HEK293 (cell line): ENCODE measurements at regions not wholly inside any gene's neighbourhood (a gene's known extent, or its start where the extent isn't known, plus 50 kb on each side); places are given as distances from the start of the nearest gene placed in this dataset.

Source experiments
- CTCF ChIA-PET: fragments of 350-600 bp; formaldehyde crosslinking; extraction: SDS; loops from one replicate; lab custom pipeline; 2021; ENCODE audit warnings: antibody characterized with exemption; lab: Yijun Ruan, JAX
- POLR2A ChIA-PET: fragments of 300-600 bp; formaldehyde crosslinking; extraction: SDS; loops from one replicate; lab custom pipeline; 2020; ENCODE audit warnings: antibody characterized with exemption, inconsistent platforms; lab: Yijun Ruan, JAX
- H3K27ac ChIP-seq: fragments of 200-500 bp; sonication (Bioruptor generic); 2 replicates; pipeline ENCODE4 v1.5.1; 2014; ENCODE audit warnings: low read depth, low read length, control low read depth, inconsistent platforms; ENCODE audit errors: extremely low read depth
- H3K36me3 ChIP-seq, 2 experiments: fragments of 200-500 bp in 1 of 2; sonication (Bioruptor generic) in 1 of 2; 1 replicate in 1 of 2; 2 replicates in 1 of 2; pipeline ENCODE4 v1.5.1; 2014 to 2017; ENCODE audit warnings: inconsistent platforms in 2 of 2, low read length in 2 of 2; ENCODE audit not compliant: control insufficient read depth in 2 of 2, insufficient read depth in 1 of 2
- H3K4me1 ChIP-seq: fragments of 200-500 bp; sonication (Bioruptor generic); 2 replicates; pipeline ENCODE4 v1.5.1; 2014; ENCODE audit warnings: mild to moderate bottlenecking, low read length, inconsistent platforms; ENCODE audit not compliant: control insufficient read depth, insufficient read depth
- H3K4me3 ChIP-seq: 2 replicates; pipeline ENCODE4 v1.5.1; 2011; ENCODE audit warnings: low read depth, mild to moderate bottlenecking, control low read depth, low read length, moderate library complexity
- H3K9me3 ChIP-seq: fragments of 200-500 bp; sonication (Bioruptor generic); 2 replicates; pipeline ENCODE4 v1.5.1; 2014; ENCODE audit warnings: low read depth, low read length, inconsistent platforms; ENCODE audit not compliant: control insufficient read depth, insufficient read depth
- GFI1B ChIP-seq: fragments of 450-650 bp; formaldehyde crosslinking; IDR thresholded peaks from 2 replicates; pipeline ENCODE4 v1.5.1; 2016; ENCODE audit warnings: missing biosample characterization, missing genetic modification characterization
- GLIS2 ChIP-seq: fragments of 450-650 bp; formaldehyde crosslinking; IDR thresholded peaks from 2 replicates; pipeline ENCODE4 v1.5.1; 2016; ENCODE audit warnings: missing biosample characterization, missing genetic modification characterization
- REST ChIP-seq: fragments of 450-650 bp; formaldehyde crosslinking; IDR thresholded peaks from 2 replicates; pipeline ENCODE4 v1.5.1; 2016; ENCODE audit warnings: missing biosample characterization, missing genetic modification characterization
- ZBTB11 ChIP-seq: fragments of 450-650 bp; formaldehyde crosslinking; conservative IDR thresholded peaks from 2 replicates; pipeline ENCODE4 v1.5.1; 2016; ENCODE audit warnings: low read depth, missing biosample characterization, missing genetic modification characterization
- ZBTB26 ChIP-seq: fragments of 450-650 bp; formaldehyde crosslinking; optimal IDR thresholded peaks from 2 replicates; pipeline ENCODE3; 2016; ENCODE audit warnings: missing biosample characterization, mild to moderate bottlenecking, missing genetic modification characterization
- ZBTB44 ChIP-seq: fragments of 450-650 bp; IDR thresholded peaks from 2 replicates; pipeline ENCODE4 v1.5.1; 2018; ENCODE audit warnings: missing biosample characterization, mild to moderate bottlenecking, missing genetic modification characterization
- ZFP3 ChIP-seq: fragments of 450-650 bp; formaldehyde crosslinking; IDR thresholded peaks from 2 replicates; pipeline ENCODE4 v1.5.1; 2016; ENCODE audit warnings: low read depth, missing biosample characterization, missing genetic modification characterization
- ZNF121 ChIP-seq: fragments of 450-650 bp; formaldehyde crosslinking; IDR thresholded peaks from 2 replicates; pipeline ENCODE4 v1.5.1; 2016; ENCODE audit warnings: missing biosample characterization, missing genetic modification characterization
- ZNF133 ChIP-seq: fragments of 450-650 bp; formaldehyde crosslinking; IDR thresholded peaks from 2 replicates; pipeline ENCODE4 v1.5.1; 2016; ENCODE audit warnings: missing biosample characterization, missing genetic modification characterization
- ZNF157 ChIP-seq: fragments of 450-650 bp; formaldehyde crosslinking; IDR thresholded peaks from 2 replicates; pipeline ENCODE4 v1.5.1; 2016; ENCODE audit warnings: missing biosample characterization, missing genetic modification characterization
- ZNF16 ChIP-seq: fragments of 450-650 bp; formaldehyde crosslinking; IDR thresholded peaks from 2 replicates; pipeline ENCODE4 v1.5.1; 2016; ENCODE audit warnings: low read depth, missing biosample characterization, missing genetic modification characterization
- ZNF19 ChIP-seq: fragments of 450-650 bp; formaldehyde crosslinking; IDR thresholded peaks from 2 replicates; pipeline ENCODE4; 2016; ENCODE audit warnings: missing biosample characterization, missing genetic modification characterization, low read depth
- ZNF26 ChIP-seq: fragments of 450-650 bp; formaldehyde crosslinking; IDR thresholded peaks from 2 replicates; pipeline ENCODE4 v1.5.1; 2016; ENCODE audit warnings: missing biosample characterization, missing genetic modification characterization
- ZNF37A ChIP-seq: fragments of 450-650 bp; IDR thresholded peaks from 2 replicates; pipeline ENCODE4 v1.5.1; 2018; ENCODE audit warnings: missing biosample characterization, missing genetic modification characterization
- ZNF394 ChIP-seq: fragments of 450-650 bp; formaldehyde crosslinking; IDR thresholded peaks from 2 replicates; pipeline ENCODE4 v1.5.1; 2016; ENCODE audit warnings: missing biosample characterization, missing genetic modification characterization, mild to moderate bottlenecking, moderate library complexity, borderline replicate concordance
- ZNF423 ChIP-seq: fragments of 450-650 bp; formaldehyde crosslinking; IDR thresholded peaks from 2 replicates; pipeline ENCODE4 v1.5.1; 2016; ENCODE audit warnings: missing biosample characterization, missing genetic modification characterization
- ZNF48 ChIP-seq: fragments of 450-650 bp; formaldehyde crosslinking; IDR thresholded peaks from 2 replicates; pipeline ENCODE4 v1.5.1; 2016; ENCODE audit warnings: missing biosample characterization, missing genetic modification characterization
- ZNF501 ChIP-seq: fragments of 450-650 bp; formaldehyde crosslinking; IDR thresholded peaks from 2 replicates; pipeline ENCODE4 v1.5.1; 2016; ENCODE audit warnings: missing biosample characterization, missing genetic modification characterization
- ZNF843 ChIP-seq: fragments of 450-650 bp; formaldehyde crosslinking; IDR thresholded peaks from 2 replicates; pipeline ENCODE4 v1.5.1; 2016; ENCODE audit warnings: missing biosample characterization, missing genetic modification characterization

GRCh38 chr1:104746994-104747393, 997.3 kb downstream of the AMY1C start:
- no peaks in the 10 kb centered on the region for H3K4me1 ChIP-seq
- no peak overlapping the region for H3K4me3 ChIP-seq
- no peak overlapping the region for H3K27ac ChIP-seq
- TF ChIP-seq ZFP3 (tag by site-specific recombination): no peak
- no peak for TF ChIP-seq ZNF121 (tag by site-specific recombination)
- no peak for TF ChIP-seq ZBTB44
- no peak for TF ChIP-seq ZNF37A
- TF ChIP-seq ZNF843 (tag by site-specific recombination): no peak
- no peak for TF ChIP-seq REST (tag by site-specific recombination)
- TF ChIP-seq GLIS2 (tag by site-specific recombination): no peak
- no peak for TF ChIP-seq ZNF133 (tag by site-specific recombination)
- no peak for TF ChIP-seq ZNF423 (tag by site-specific recombination)
- no peak for TF ChIP-seq ZNF16 (tag by site-specific recombination)
- no peak for TF ChIP-seq ZNF19
- no peak for TF ChIP-seq ZNF48 (tag by site-specific recombination)
- TF ChIP-seq ZNF26 (tag by site-specific recombination): no peak
- TF ChIP-seq ZNF501 (tag by site-specific recombination): no peak
- TF ChIP-seq GFI1B (tag by site-specific recombination): no peak
- TF ChIP-seq ZBTB26: no peak
- TF ChIP-seq, all 188 proteins: peak for 0
- Histone ChIP-seq H3K36me3 (no peaks in the 10 kb centered on the region), H3K9me3 (no peaks in the 10 kb centered on the region)
- ChIA-PET CTCF (no interaction called here), POLR2A (no interaction called here)

- Histone ChIP-seq H3K27ac (no peak overlapping the region), H3K4me1 (no peaks in the 10 kb centered on the region), H3K4me3 (no peak overlapping the region), H3K9me3 (no peaks in the 10 kb centered on the region), H3K36me3 (no peaks in the 10 kb centered on the region)
- no peak for TF ChIP-seq ZNF394 (tag by site-specific recombination)
- no peak for TF ChIP-seq ZBTB11 (tag by site-specific recombination)
- TF ChIP-seq ZNF157: no peak
- ChIA-PET CTCF (no interaction called here), POLR2A (no interaction called here)
Measured at GRCh38 chr1:104760017-104760416, 1010.3 kb downstream of the AMY1C start.
